ENCODE measurements at regions not wholly inside any gene's neighbourhood (a gene's known extent, or its start where the extent isn't known, plus 50 kb on each side); places are given as distances from the start of the nearest gene placed in this dataset.

GRCh38 chr11:28671274-28671673 lies 563.1 kb downstream of the METTL15 start:
- Histone ChIP-seq H3K27ac (ENCODE audit: low read length) (no peak overlapping the region), H3K36me3 (ENCODE audit: control insufficient read depth, insufficient read depth, low read length) (no peaks in the 10 kb centered on the region), H3K4me3 (ENCODE audit: low read length) (no peak overlapping the region), H3K27me3 (ENCODE audit: control insufficient read depth, insufficient read depth, low read length) (no peaks in the 10 kb centered on the region), H3K4me1 (ENCODE audit: control insufficient read depth, insufficient read depth, low read length) (peaks cover 2% of the 10 kb centered on the region; the same call in 1 of the 2 replicates), H3K9me3 (ENCODE audit: control insufficient read depth, insufficient read depth, low read length) (no peaks in the 10 kb centered on the region)
- WGBS (ENCODE audit: insufficient coverage, insufficient read length), result no CpG with 5 or more reads among the region's 4 CpGs
- no peak for DNase-seq (ENCODE audit: low read depth, low spot score)

DNA sequence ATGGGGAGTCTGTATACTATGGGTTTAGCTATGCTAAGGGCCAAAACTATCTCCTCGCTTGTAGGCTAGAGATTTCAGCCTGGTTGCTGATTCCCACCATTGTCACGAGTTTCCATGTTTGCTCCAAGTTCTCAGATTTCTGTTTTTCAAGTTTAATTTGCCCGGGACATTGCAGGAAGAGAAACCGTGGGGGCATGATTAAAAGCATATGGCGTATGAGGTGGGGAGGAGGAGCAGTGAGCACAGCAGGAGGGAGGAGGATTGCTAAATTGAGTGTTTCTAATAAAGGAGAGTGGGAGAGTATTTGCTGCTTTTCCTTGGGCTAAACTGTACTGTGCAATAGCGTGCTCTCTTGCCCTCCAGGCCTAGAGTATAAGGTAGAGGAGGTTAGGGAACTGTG lies 558.4 kb downstream of the METTL15 start:
- H3K36me3 ChIP-seq (ENCODE audit: control insufficient read depth, insufficient read depth, low read length), result no peaks in the 10 kb centered on the region
- no peaks in the 10 kb centered on the region for H3K27me3 ChIP-seq (ENCODE audit: control insufficient read depth, insufficient read depth, low read length)
- H3K4me1 ChIP-seq (ENCODE audit: control insufficient read depth, insufficient read depth, low read length), result no peaks in the 10 kb centered on the region
- WGBS (ENCODE audit: insufficient coverage, insufficient read length), result no CpG with 5 or more reads among the region's 6 CpGs
- no peak for DNase-seq (ENCODE audit: low read depth, low spot score)
- no peak overlapping the region for H3K4me3 ChIP-seq (ENCODE audit: low read length)
- no peaks in the 10 kb centered on the region for H3K9me3 ChIP-seq (ENCODE audit: control insufficient read depth, insufficient read depth, low read length)
- H3K27ac ChIP-seq (ENCODE audit: low read length), result no peak overlapping the region

DNA sequence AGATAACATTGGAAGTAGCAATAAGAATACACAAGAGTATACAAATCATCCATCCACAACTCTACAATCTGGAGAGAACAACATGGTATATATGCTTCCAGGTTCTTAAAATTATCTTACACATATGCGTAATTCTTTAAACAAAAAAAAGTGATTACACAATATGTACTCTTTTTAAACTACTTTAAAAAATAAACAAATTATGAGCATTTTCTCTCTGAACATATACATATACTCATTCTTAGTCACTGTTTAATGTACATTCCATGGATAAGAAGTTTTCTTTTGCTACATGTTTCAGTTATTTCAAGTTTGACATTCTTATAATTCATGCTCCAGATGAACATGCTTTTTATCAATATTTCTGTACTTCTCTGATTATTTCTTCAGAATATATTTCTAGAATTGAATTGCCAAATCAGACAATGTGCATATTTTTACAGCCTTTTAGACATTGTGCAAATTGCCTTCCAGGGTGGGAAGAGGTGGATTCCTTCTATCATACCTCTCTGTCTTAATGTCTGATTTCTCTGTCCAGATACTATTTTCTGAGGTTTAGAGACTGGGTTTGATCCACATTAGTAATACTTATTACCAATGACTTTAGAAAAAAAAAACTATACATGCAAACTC lies 551.6 kb downstream of the METTL15 start:
- H3K4me3 ChIP-seq (ENCODE audit: low read length), result no peak overlapping the region
- H3K9me3 ChIP-seq (ENCODE audit: control insufficient read depth, insufficient read depth, low read length), result no peaks in the 10 kb centered on the region
- no peaks in the 10 kb centered on the region for H3K27me3 ChIP-seq (ENCODE audit: control insufficient read depth, insufficient read depth, low read length)
- H3K4me1 ChIP-seq (ENCODE audit: control insufficient read depth, insufficient read depth, low read length), result no peaks in the 10 kb centered on the region
- H3K36me3 ChIP-seq (ENCODE audit: control insufficient read depth, insufficient read depth, low read length), result no peaks in the 10 kb centered on the region
- no CpG with 5 or more reads among the region's 1 CpG for WGBS (ENCODE audit: insufficient coverage, insufficient read length)
- no peak overlapping the region for H3K27ac ChIP-seq (ENCODE audit: low read length)
- no peak for DNase-seq (ENCODE audit: low read depth, low spot score)

DNA sequence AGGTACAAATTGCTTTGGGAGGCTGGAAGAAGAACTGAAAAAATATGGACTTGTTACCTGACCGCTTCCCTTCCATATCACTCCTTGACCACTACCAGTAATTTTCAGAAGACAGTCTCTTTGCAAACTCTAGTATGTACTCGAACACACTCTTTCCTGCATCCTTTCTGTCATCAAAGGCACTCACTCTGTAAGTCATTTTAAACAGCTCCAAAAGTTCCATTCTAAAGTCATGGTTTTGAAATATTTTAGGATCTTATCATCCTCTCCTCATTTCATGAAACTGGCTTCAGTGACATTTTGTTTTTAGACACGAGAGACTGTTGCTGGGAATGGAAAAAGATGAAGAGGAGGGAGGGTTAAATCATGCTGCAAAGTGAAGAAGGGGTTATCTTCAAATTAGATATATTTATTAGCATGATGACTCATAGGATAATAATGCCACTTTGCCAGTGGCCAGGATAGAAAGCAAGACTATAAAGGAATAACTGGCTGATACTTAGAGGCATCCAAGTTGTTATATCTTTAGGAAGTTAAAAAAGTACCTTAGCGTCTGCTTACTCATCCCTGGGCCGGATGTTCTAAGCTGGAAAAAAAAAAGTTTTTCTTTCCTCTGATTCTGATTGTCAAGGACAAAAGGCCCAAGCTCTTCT lies 549.3 kb downstream of the METTL15 start:
- WGBS (ENCODE audit: insufficient coverage, insufficient read length), result no CpG with 5 or more reads among the region's 5 CpGs

GRCh38 chr11:28654191-28654590 lies 546.0 kb downstream of the METTL15 start:
- DNase-seq (ENCODE audit: low read depth, low spot score), result no peak
- Histone ChIP-seq H3K27me3 (ENCODE audit: control insufficient read depth, insufficient read depth, low read length) (no peaks in the 10 kb centered on the region), H3K4me3 (ENCODE audit: low read length) (no peak overlapping the region), H3K36me3 (ENCODE audit: control insufficient read depth, insufficient read depth, low read length) (no peaks in the 10 kb centered on the region), H3K9me3 (ENCODE audit: control insufficient read depth, insufficient read depth, low read length) (no peaks in the 10 kb centered on the region), H3K4me1 (ENCODE audit: control insufficient read depth, insufficient read depth, low read length) (no peaks in the 10 kb centered on the region), H3K27ac (ENCODE audit: low read length) (no peak overlapping the region)
- WGBS (ENCODE audit: insufficient coverage, insufficient read length), result no CpG with 5 or more reads among the region's 3 CpGs

More for the DNA sequence above, 549.3 kb downstream of the METTL15 start:
- Histone ChIP-seq H3K36me3 (ENCODE audit: control insufficient read depth, insufficient read depth, low read length) (no peaks in the 10 kb centered on the region), H3K27ac (ENCODE audit: low read length) (no peak overlapping the region), H3K9me3 (ENCODE audit: control insufficient read depth, insufficient read depth, low read length) (no peaks in the 10 kb centered on the region), H3K27me3 (ENCODE audit: control insufficient read depth, insufficient read depth, low read length) (no peaks in the 10 kb centered on the region), H3K4me3 (ENCODE audit: low read length) (no peak overlapping the region), H3K4me1 (ENCODE audit: control insufficient read depth, insufficient read depth, low read length) (no peaks in the 10 kb centered on the region)
- DNase-seq (ENCODE audit: low read depth, low spot score), result no peak

DNA sequence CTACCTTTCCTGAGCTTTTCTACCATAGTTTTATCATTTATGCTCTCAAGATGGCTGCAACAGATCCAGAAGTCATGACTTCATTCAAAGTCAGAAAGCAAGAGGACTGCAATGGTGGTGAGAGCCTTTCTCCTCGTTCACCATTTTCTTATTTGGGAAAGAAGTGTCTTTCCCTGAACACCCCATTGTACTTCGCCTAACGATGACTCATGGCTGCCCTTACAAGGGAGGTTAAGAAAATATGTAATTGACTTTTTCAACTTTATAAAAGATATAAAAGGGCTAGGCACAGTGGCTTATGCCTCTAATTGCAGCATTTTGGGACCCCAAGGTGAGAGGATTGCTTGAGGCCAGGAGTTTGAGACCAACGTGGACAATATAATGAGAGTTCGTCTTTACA lies 541.7 kb downstream of the METTL15 start:
- H3K4me1 ChIP-seq (ENCODE audit: control insufficient read depth, insufficient read depth, low read length), result no peaks in the 10 kb centered on the region
- H3K4me3 ChIP-seq (ENCODE audit: low read length), result no peak overlapping the region
- H3K9me3 ChIP-seq (ENCODE audit: control insufficient read depth, insufficient read depth, low read length), result no peaks in the 10 kb centered on the region
- no CpG with 5 or more reads among the region's 5 CpGs for WGBS (ENCODE audit: insufficient coverage, insufficient read length)
- H3K27me3 ChIP-seq (ENCODE audit: control insufficient read depth, insufficient read depth, low read length), result no peaks in the 10 kb centered on the region
- no peak overlapping the region for H3K27ac ChIP-seq (ENCODE audit: low read length)
- no peaks in the 10 kb centered on the region for H3K36me3 ChIP-seq (ENCODE audit: control insufficient read depth, insufficient read depth, low read length)
- no peak for DNase-seq (ENCODE audit: low read depth, low spot score)

DNA sequence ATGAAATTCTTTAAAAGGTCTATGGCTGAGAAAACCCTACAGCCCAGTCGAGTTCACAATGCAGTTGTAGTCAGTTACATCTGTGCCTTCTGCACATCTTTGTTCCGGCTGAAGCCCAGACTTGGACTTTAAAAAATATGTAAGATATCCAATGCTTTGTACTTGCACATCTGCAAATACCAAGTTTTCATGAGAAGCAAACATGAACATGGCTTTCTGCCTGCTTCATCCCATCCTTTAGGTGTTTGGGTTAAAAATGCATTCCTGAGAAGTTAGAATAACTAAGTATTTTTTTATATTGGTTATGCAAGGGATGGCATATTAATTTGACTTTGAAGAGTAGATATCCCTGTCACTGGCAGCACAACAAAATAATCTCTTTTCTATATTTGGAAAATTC lies 528.4 kb downstream of the METTL15 start:
- WGBS (ENCODE audit: insufficient coverage, insufficient read length), result no CpG with 5 or more reads among the region's 2 CpGs
- Histone ChIP-seq H3K36me3 (ENCODE audit: control insufficient read depth, insufficient read depth, low read length) (no peaks in the 10 kb centered on the region), H3K4me1 (ENCODE audit: control insufficient read depth, insufficient read depth, low read length) (no peaks in the 10 kb centered on the region), H3K9me3 (ENCODE audit: control insufficient read depth, insufficient read depth, low read length) (no peaks in the 10 kb centered on the region), H3K4me3 (ENCODE audit: low read length) (no peak overlapping the region), H3K27ac (ENCODE audit: low read length) (no peak overlapping the region), H3K27me3 (ENCODE audit: control insufficient read depth, insufficient read depth, low read length) (no peaks in the 10 kb centered on the region)
- DNase-seq (ENCODE audit: low read depth, low spot score), result no peak

DNA sequence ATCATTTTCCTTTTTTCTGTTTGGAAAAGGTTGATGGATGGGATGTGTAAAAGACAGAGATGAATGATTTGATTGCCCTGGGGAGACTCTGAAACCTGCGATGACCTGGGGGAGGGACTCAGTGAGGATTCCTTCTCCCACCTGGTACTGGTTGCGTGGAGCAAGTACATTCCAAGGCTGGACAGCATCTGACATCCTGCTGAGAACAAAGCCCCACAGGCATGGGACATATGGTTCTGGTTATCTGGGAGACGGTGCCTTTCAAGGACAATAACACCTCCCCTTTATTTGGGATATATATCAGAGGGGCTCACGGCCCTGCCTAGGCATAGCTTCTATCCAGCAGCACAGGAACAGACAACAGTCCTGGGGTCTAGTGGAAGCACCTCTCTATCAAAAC lies 527.8 kb downstream of the METTL15 start:
- Histone ChIP-seq H3K36me3 (ENCODE audit: control insufficient read depth, insufficient read depth, low read length) (no peaks in the 10 kb centered on the region), H3K27ac (ENCODE audit: low read length) (no peak overlapping the region), H3K4me3 (ENCODE audit: low read length) (no peak overlapping the region), H3K4me1 (ENCODE audit: control insufficient read depth, insufficient read depth, low read length) (no peaks in the 10 kb centered on the region), H3K9me3 (ENCODE audit: control insufficient read depth, insufficient read depth, low read length) (no peaks in the 10 kb centered on the region), H3K27me3 (ENCODE audit: control insufficient read depth, insufficient read depth, low read length) (no peaks in the 10 kb centered on the region)
- no peak for DNase-seq (ENCODE audit: low read depth, low spot score)
- WGBS (ENCODE audit: insufficient coverage, insufficient read length), result no CpG with 5 or more reads among the region's 4 CpGs

DNA sequence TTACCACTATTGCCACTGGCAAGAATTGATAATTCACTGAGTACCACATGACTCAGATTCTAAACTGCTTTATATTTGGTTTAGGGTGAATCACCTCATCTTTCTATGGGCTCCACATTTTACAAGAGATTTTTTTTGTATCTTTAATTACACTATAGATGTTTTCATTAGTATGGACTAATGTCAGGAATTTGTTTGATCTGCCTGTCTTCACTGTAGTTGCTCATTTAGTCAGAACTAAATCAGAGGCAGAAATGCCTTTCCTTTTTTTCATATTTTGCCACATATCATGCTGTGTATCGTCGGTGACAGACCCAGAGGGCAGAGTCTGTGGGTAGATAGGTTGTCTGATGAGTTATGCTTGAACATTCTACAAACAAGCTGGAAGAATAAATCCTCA lies 524.1 kb downstream of the METTL15 start:
- Histone ChIP-seq H3K4me1 (ENCODE audit: control insufficient read depth, insufficient read depth, low read length) (no peaks in the 10 kb centered on the region; the same call in 1 of the 2 replicates), H3K27me3 (ENCODE audit: control insufficient read depth, insufficient read depth, low read length) (no peaks in the 10 kb centered on the region), H3K4me3 (ENCODE audit: low read length) (no peak overlapping the region), H3K9me3 (ENCODE audit: control insufficient read depth, insufficient read depth, low read length) (no peaks in the 10 kb centered on the region), H3K27ac (ENCODE audit: low read length) (no peak overlapping the region), H3K36me3 (ENCODE audit: control insufficient read depth, insufficient read depth, low read length) (no peaks in the 10 kb centered on the region)
- no CpG with 5 or more reads among the region's 2 CpGs for WGBS (ENCODE audit: insufficient coverage, insufficient read length)
- no peak for DNase-seq (ENCODE audit: low read depth, low spot score)

DNA sequence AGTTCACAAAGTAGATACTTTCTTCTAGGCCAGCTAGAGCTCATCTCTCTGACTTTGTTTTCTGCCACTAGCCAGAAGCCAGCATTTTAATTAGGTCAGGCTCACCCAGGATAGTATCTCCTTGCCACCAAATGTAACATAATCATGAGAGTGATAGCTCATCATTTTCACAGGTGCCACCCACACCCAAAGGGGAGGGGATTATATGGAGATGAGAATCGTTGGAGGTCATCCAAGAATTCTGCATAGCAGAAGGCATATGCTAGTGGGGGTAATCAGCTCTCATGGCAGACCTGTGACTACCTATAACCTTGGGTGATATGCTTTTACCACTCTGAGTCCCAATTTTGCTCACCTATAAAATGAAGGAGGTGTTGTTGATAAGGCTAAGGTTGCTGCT lies 523.0 kb downstream of the METTL15 start:
- no peak overlapping the region for H3K27ac ChIP-seq (ENCODE audit: low read length)
- DNase-seq (ENCODE audit: low read depth, low spot score), result no peak
- no peaks in the 10 kb centered on the region for H3K9me3 ChIP-seq (ENCODE audit: control insufficient read depth, insufficient read depth, low read length)
- no CpG with 5 or more reads among the region's 1 CpG for WGBS (ENCODE audit: insufficient coverage, insufficient read length)
- no peaks in the 10 kb centered on the region for H3K36me3 ChIP-seq (ENCODE audit: control insufficient read depth, insufficient read depth, low read length)
- H3K4me1 ChIP-seq (ENCODE audit: control insufficient read depth, insufficient read depth, low read length), result no peaks in the 10 kb centered on the region; the same call in 1 of the 2 replicates
- no peaks in the 10 kb centered on the region for H3K27me3 ChIP-seq (ENCODE audit: control insufficient read depth, insufficient read depth, low read length)
- H3K4me3 ChIP-seq (ENCODE audit: low read length), result no peak overlapping the region

- WGBS (ENCODE audit: insufficient coverage, insufficient read length), result no CpG with 5 or more reads among the region's 3 CpGs
- DNase-seq (ENCODE audit: low read depth, low spot score), result no peak
- Histone ChIP-seq H3K9me3 (ENCODE audit: control insufficient read depth, insufficient read depth, low read length) (no peaks in the 10 kb centered on the region), H3K27me3 (ENCODE audit: control insufficient read depth, insufficient read depth, low read length) (no peaks in the 10 kb centered on the region), H3K4me1 (ENCODE audit: control insufficient read depth, insufficient read depth, low read length) (no peaks in the 10 kb centered on the region; the same call in 1 of the 2 replicates), H3K4me3 (ENCODE audit: low read length) (no peak overlapping the region), H3K36me3 (ENCODE audit: control insufficient read depth, insufficient read depth, low read length) (no peaks in the 10 kb centered on the region), H3K27ac (ENCODE audit: low read length) (no peak overlapping the region)
Measured at GRCh38 chr11:28629235-28629634, 521.0 kb downstream of the METTL15 start.
